Spinal cord (tissue), 9 donors: ENCODE measurements at regions not wholly inside any gene's neighbourhood (a gene's known extent, or its start where the extent isn't known, plus 50 kb on each side); places are given as distances from the start of the nearest gene placed in this dataset.
A peak's percentile ranks its signal among the peaks of the same experiment; 100 is the strongest.
"Not testable (repeated sequence)": the region's sequence is repeated elsewhere in the genome, so short reads cannot be mapped to it uniquely, and the experiment has no call there.

ENCODE experiments used
- DNase-seq, 6 donors: peaks; one replicate each; pipeline versions ENCODE4 v3.0.0 to v3.0.0-alpha.2; 2013 to 2015; ENCODE audit warnings: low spot score in 6 of 6, low read depth in 4 of 6
- H3K27ac ChIP-seq: one replicate; pipeline ENCODE4 v1.5.1; 2013; ENCODE audit warnings: low read depth, low read length, control low read depth
- H3K27me3 ChIP-seq: one replicate; pipeline ENCODE4 v1.6.1; 2013; ENCODE audit warnings: low read length; ENCODE audit not compliant: control insufficient read depth, insufficient read depth
- H3K36me3 ChIP-seq: one replicate; pipeline ENCODE4 v1.6.1; 2013; ENCODE audit warnings: low read length; ENCODE audit not compliant: control insufficient read depth, insufficient read depth
- H3K4me1 ChIP-seq: one replicate; pipeline ENCODE4 v1.6.1; 2013; ENCODE audit warnings: low read length; ENCODE audit not compliant: control insufficient read depth, insufficient read depth
- H3K4me3 ChIP-seq: one replicate; pipeline ENCODE4 v1.5.1; 2013; ENCODE audit warnings: low read depth, low read length, control low read depth
- H3K9me3 ChIP-seq: one replicate; pipeline ENCODE4 v1.6.1; 2013; ENCODE audit warnings: low read length; ENCODE audit not compliant: control insufficient read depth, insufficient read depth
- WGBS: methylation state at CpG from one replicate; pipeline ENCODE4 v1.1.5; 2013; ENCODE audit warnings: missing lambda C conversion rate; ENCODE audit not compliant: insufficient coverage; 5-methylcytosine and 5-hydroxymethylcytosine counted together
- donor health status: healthy.

- no peak overlapping the region for H3K27ac ChIP-seq
- no peak overlapping the region for H3K4me3 ChIP-seq
- no peaks in the 10 kb centered on the region for H3K36me3 ChIP-seq
- WGBS: 92% methylated on average over 2 of the region's 4 CpGs
- no peaks in the 10 kb centered on the region for H3K27me3 ChIP-seq
- no peak for DNase-seq
- H3K9me3 ChIP-seq: no peaks in the 10 kb centered on the region
- peaks cover 3% of the 10 kb centered on the region for H3K4me1 ChIP-seq
Observed at GRCh38 chr7:32214913-32215312, 144.7 kb upstream of the PDE1C start.

DNA sequence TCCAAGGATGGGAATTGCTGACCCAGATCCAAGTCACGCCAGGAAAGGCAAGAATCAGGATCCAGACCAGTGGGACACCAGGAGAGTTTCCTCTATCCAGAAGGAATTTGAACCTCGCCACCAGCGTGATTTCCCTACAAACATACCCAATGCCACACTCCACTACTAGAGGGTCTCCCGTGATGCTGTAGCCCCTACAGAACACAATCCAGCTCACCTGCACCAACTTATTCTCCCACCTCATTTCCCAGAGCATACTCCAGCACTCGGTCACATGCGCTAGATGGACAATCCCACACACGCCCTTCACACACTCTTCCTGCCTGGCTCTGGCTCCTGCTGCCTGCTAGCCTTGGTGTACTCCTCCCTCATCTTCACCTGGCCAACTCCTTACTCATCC, 142.1 kb upstream of the PDE1C start:
- H3K27ac ChIP-seq: no peak overlapping the region
- no peaks in the 10 kb centered on the region for H3K27me3 ChIP-seq
- H3K4me3 ChIP-seq: no peak overlapping the region
- H3K9me3 ChIP-seq: no peaks in the 10 kb centered on the region
- no peaks in the 10 kb centered on the region for H3K4me1 ChIP-seq
- 95% methylated on average over 7 of the region's 7 CpGs for WGBS
- H3K36me3 ChIP-seq: no peaks in the 10 kb centered on the region
- no peak for DNase-seq

GRCh38 chr7:32206987-32207386, 136.8 kb upstream of the PDE1C start:
- 45% methylated on average over 5 of the region's 8 CpGs for WGBS

GRCh38 chr7:32206488-32206887, 136.3 kb upstream of the PDE1C start:
- Histone ChIP-seq H3K4me1 (no peaks in the 10 kb centered on the region), H3K27me3 (no peaks in the 10 kb centered on the region), H3K27ac (no peak overlapping the region), H3K36me3 (no peaks in the 10 kb centered on the region), H3K4me3 (no peak overlapping the region), H3K9me3 (no peaks in the 10 kb centered on the region)
- 92% methylated on average over 5 of the region's 6 CpGs for WGBS
- DNase-seq: no peak

More at GRCh38 chr7:32206987-32207386, 136.8 kb upstream of the PDE1C start:
- no peaks in the 10 kb centered on the region for H3K4me1 ChIP-seq
- no peak overlapping the region for H3K27ac ChIP-seq
- H3K36me3 ChIP-seq: no peaks in the 10 kb centered on the region
- peak in 1 of 6 donors; percentile 21 for DNase-seq
- H3K9me3 ChIP-seq: no peaks in the 10 kb centered on the region
- H3K27me3 ChIP-seq: no peaks in the 10 kb centered on the region
- H3K4me3 ChIP-seq: no peak overlapping the region

DNA sequence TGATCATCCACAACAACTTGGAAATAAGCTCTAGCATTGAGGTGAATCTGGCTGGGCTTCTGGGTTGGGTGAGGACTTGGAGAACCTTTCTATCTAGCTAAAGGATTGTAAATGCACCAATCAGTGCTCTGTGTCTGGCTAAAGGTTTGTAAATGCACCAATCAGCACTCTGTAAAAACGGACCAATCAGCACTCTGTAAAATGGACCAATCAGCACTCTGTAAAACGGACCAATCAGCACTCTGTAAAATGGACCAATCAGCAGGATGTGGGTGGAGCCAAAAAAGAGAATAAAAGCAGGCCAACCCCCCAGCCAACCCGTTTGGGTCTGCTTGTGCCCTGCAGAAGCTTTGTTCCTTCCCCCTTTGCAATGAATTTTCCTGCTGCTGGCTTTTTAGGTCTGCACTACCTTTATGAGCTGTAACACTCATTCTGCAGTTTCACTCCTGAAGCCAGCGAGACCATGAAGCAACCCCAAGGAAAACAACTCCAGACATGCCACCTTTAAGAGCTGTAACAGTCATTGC, 135.2 kb upstream of the PDE1C start:
- not testable (repeated sequence) for H3K36me3 ChIP-seq

DNA sequence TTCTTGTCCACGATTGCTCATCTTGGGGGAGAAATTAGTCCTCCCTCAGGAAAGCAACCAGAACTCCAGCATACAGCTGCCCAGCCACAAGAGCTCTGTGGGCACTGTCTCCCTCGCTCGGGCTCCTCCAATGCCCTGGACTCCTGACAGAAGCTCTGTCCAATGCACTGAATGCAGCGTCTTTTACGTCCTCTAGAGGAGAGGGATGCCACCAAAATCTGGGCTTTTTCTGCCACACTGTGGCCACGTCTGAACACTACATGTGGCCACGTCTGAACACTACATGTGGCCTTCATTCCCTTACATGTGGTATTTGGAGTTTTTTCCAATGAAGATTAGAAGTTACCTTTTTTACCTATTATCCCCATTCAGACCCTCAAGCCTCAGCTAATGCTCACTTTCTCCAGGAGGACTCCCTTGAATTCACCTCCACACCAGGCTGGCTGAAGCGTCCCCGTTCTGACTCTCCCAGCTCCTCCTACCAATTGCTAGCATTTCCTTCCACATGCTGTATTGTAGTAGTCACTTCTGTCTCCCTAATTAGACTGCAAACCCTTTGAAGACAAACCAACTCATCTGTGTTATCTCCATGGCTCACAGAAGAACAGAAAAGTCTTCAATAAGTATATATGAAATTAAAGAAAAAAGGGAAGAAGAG, 134.3 kb upstream of the PDE1C start:
- Histone ChIP-seq H3K9me3 (no peaks in the 10 kb centered on the region), H3K27me3 (no peaks in the 10 kb centered on the region), H3K27ac (no peak overlapping the region), H3K4me1 (no peaks in the 10 kb centered on the region), H3K4me3 (no peak overlapping the region), H3K36me3 (no peaks in the 10 kb centered on the region)
- 36% methylated on average over 7 of the region's 9 CpGs for WGBS
- DNase-seq: peak; percentile 57 to 96 (median 76)

More for the DNA sequence above, 135.2 kb upstream of the PDE1C start:
- not testable (repeated sequence) for H3K4me1 ChIP-seq, H3K27ac ChIP-seq, DNase-seq, H3K27me3 ChIP-seq, H3K9me3 ChIP-seq, H3K4me3 ChIP-seq
- WGBS: 57% methylated on average over 3 of the region's 4 CpGs

GRCh38 chr7:32200646-32201045, 130.4 kb upstream of the PDE1C start:
- WGBS: no CpG with 5 or more reads among the region's 1 CpG
- DNase-seq: no peak
- H3K9me3 ChIP-seq: no peaks in the 10 kb centered on the region

DNA sequence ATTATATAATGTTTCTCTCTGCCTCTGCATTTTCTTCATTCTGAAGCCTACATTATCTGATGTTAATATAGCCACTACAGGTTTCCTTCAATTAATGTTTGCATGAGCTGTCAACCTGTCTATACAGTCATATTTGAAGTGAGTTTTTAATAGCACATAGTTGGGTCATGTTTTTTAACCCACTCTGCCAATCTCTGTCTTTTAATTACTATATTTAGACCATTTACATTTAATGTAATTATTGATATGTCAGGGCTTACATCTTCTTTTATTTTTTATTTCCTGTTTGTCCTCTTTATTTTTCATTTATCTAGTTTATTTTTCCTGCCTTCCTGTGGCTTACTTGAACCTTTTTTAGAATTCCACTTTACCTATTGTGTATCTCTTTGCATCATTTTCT, 124.3 kb upstream of the PDE1C start:
- no peaks in the 10 kb centered on the region for H3K4me1 ChIP-seq
- no peak for DNase-seq

More at GRCh38 chr7:32200646-32201045, 130.4 kb upstream of the PDE1C start:
- H3K27me3 ChIP-seq: no peaks in the 10 kb centered on the region
- H3K4me3 ChIP-seq: no peak overlapping the region
- H3K27ac ChIP-seq: no peak overlapping the region
- no peaks in the 10 kb centered on the region for H3K36me3 ChIP-seq
- H3K4me1 ChIP-seq: no peaks in the 10 kb centered on the region

GRCh38 chr7:32191305-32191704, 121.1 kb upstream of the PDE1C start:
- H3K4me1 ChIP-seq: no peaks in the 10 kb centered on the region
- WGBS: no CpG with 5 or more reads among the region's 2 CpGs
- H3K27ac ChIP-seq: no peak overlapping the region
- no peaks in the 10 kb centered on the region for H3K27me3 ChIP-seq
- no peak overlapping the region for H3K4me3 ChIP-seq
- no peak for DNase-seq
- no peaks in the 10 kb centered on the region for H3K36me3 ChIP-seq
- H3K9me3 ChIP-seq: peaks cover 5% of the 10 kb centered on the region

More for the DNA sequence above, 124.3 kb upstream of the PDE1C start:
- H3K4me3 ChIP-seq: no peak overlapping the region
- peaks cover 5% of the 10 kb centered on the region for H3K9me3 ChIP-seq
- H3K27me3 ChIP-seq: no peaks in the 10 kb centered on the region
- H3K27ac ChIP-seq: no peak overlapping the region
- H3K36me3 ChIP-seq: no peaks in the 10 kb centered on the region

DNA sequence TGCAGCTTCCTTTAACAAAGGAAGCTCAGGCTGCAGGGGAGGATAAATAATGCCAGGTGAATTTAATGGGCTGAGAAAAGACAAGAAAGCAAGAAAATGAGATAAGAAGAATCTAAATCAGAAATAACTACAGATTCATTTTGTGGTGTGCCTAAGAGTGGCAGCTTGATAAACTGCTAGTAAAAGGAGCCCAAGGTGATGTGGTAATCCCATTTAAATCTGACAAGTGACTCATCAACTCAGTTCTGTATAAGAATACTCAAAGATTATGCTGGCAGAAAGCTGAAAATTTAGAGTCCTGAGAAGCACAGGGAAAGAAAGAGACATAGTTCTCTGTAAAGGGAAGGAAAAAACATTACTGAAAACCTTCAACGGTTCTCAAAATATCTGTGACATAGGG, 109.4 kb upstream of the PDE1C start:
- DNase-seq: peak in 1 of 6 donors; percentile 45
- no peaks in the 10 kb centered on the region for H3K9me3 ChIP-seq
- WGBS: no CpG with 5 or more reads among the region's 1 CpG
- no peak overlapping the region for H3K4me3 ChIP-seq
- H3K27me3 ChIP-seq: no peaks in the 10 kb centered on the region
- H3K36me3 ChIP-seq: no peaks in the 10 kb centered on the region
- no peak overlapping the region for H3K27ac ChIP-seq
- no peaks in the 10 kb centered on the region for H3K4me1 ChIP-seq
